B cell (primary cell): ENCODE measurements at regions not wholly inside any gene's neighbourhood (a gene's known extent, or its start where the extent isn't known, plus 50 kb on each side); places are given as distances from the start of the nearest gene placed in this dataset.
"Not testable (repeated sequence)": the region's sequence is repeated elsewhere in the genome, so short reads cannot be mapped to it uniquely, and the experiment has no call there.

ENCODE experiments used
- CTCF ChIP-seq: fragments of 200-600 bp; IDR thresholded peaks from one replicate; pipeline ENCODE4 v1.8.0; 2022; ENCODE audit warnings: antibody characterized with exemption, mild to moderate bottlenecking
- EZH2 ChIP-seq: IDR thresholded peaks from 2 replicates; pipeline ENCODE4 v1.6.1; 2012; ENCODE audit warnings: borderline replicate concordance, low read depth, mild to moderate bottlenecking, moderate library complexity, low read length; ENCODE audit not compliant: insufficient read depth, poor library complexity, severe bottlenecking

GRCh38 chr7:63066235-63066634, 932.4 kb upstream of the ZNF722 start:
- TF ChIP-seq CTCF, EZH2: not testable (repeated sequence)
